ENCODE measurements at regions not wholly inside any gene's neighbourhood (a gene's known extent, or its start where the extent isn't known, plus 50 kb on each side); places are given as distances from the start of the nearest gene placed in this dataset.

GRCh38 chr7:131808736-131809135 is 252.3 kb upstream of the PODXL start:
- TF ChIP-seq CTCF (conservative IDR thresholded peaks at IDR 0.05; ENCODE audit: low read depth, low read length), result no peak
- TF ChIP-seq EZH2phosphoT487 (IDR thresholded peaks at IDR 0.05; ENCODE audit: borderline replicate concordance, low read length), result no peak
